ENCODE measurements at regions not wholly inside any gene's neighbourhood (a gene's known extent, or its start where the extent isn't known, plus 50 kb on each side); places are given as distances from the start of the nearest gene placed in this dataset.

DNA sequence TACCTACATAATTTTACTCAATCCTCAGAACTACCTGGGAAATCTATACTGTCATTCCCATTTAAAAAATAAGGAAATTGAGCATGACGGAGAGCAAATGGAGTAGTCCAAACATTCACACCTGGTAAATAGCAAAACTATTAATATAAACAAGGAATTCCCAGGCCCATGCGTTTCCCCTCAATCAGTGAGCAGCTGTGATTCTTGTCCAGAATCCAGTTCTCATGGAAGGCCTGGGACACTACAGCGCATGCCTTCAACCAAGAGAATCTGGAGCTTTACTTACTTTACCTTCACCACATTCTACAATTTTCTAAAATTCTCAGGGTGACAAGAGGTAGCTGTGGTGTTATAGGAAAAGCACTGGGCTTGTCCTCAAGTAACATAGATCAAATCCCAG lies 259.0 kb downstream of the LRATD1 start:
- TF ChIP-seq, protein P1, sequence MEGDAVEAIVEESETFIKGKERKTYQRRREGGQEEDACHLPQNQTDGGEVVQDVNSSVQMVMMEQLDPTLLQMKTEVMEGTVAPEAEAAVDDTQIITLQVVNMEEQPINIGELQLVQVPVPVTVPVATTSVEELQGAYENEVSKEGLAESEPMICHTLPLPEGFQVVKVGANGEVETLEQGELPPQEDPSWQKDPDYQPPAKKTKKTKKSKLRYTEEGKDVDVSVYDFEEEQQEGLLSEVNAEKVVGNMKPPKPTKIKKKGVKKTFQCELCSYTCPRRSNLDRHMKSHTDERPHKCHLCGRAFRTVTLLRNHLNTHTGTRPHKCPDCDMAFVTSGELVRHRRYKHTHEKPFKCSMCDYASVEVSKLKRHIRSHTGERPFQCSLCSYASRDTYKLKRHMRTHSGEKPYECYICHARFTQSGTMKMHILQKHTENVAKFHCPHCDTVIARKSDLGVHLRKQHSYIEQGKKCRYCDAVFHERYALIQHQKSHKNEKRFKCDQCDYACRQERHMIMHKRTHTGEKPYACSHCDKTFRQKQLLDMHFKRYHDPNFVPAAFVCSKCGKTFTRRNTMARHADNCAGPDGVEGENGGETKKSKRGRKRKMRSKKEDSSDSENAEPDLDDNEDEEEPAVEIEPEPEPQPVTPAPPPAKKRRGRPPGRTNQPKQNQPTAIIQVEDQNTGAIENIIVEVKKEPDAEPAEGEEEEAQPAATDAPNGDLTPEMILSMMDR (IDR thresholded peaks at IDR 0.05) = no peak
- TF ChIP-seq POLR2A (IDR thresholded peaks at IDR 0.05) = no peak
